Suppressor macrophage (primary cell): ENCODE measurements at regions not wholly inside any gene's neighbourhood (a gene's known extent, or its start where the extent isn't known, plus 50 kb on each side); places are given as distances from the start of the nearest gene placed in this dataset.

ENCODE experiments used
- DNase-seq, 4 experiments: peaks; one replicate each; pipeline ENCODE4 v3.0.0-alpha.2; 2020 to 2022

DNA sequence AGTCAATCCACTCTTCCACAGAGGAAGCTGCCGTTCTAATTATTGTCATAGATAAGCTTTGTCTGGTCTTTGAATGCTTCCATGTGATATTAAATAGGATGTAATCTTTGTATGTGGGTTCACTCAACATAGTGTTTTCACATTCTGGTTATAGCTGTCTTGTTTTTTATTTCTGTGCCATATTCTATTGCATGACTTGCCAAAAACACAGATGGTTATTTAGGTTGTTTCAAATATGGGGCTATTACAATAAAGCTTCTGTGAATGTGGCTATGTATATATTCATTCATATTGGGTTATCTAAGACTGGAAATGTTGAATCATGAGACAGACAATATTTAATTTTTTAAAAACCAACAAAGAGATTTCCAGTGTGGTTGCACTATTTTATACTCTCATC is 1109.3 kb upstream of the LRRTM3 start:
- DNase-seq: no peak

DNA sequence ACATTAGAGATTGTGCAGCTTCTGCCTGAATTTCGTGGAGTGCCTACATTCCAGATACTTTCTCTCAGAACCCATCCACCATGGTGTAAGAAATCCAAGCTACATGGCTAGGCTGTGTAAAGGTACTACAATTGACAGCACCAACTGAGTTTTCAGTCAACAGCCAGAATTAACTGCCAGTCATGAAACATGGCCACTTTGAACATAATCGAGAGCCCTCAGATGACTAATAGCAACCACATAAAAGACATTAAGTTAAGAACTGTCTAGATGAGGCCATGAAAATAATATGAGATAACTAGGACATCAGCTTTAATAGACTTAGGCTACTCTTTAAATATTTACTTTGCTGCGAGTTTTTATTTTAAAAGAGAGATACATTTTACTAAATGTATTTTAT is 1106.8 kb upstream of the LRRTM3 start:
- DNase-seq: no peak

DNA sequence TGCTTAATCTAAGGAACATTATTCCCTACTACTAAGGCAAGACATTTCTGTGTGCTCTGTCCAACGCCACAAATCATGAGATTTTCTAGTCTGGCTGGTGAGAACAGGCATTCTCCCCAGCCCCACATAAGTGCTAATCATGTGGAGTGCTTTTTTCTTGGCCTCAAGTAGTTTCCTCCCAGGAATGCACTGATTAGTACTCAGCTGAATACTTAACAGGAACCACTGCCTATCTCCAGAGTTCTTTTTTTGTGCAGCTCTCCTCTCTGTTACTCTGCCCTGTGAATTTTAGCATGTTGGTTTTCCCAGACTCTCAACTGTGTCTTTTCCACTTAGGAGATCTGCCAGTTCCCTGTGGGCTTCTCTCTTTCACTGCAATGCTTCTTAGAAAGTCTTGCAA is 1098.5 kb upstream of the LRRTM3 start:
- DNase-seq: no peak

DNA sequence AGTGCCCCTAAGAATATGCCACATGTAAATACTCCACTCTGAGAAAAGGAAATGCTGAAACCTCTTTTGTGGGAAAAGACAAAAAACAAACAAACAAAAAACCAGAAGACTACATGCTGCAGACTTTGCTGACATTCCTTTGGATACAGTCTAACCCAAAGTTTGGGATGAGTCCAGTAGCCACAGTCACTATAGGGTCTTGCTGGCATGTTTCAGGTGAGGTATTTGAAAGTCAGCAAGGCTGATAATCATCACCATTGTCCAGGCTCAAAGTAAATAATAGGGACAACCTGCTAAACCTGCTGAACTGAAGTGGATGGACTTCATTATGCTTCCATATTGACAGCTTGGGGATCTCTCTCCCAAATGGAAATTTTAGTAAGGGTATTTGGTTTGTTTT is 1087.0 kb upstream of the LRRTM3 start:
- DNase-seq: no peak

DNA sequence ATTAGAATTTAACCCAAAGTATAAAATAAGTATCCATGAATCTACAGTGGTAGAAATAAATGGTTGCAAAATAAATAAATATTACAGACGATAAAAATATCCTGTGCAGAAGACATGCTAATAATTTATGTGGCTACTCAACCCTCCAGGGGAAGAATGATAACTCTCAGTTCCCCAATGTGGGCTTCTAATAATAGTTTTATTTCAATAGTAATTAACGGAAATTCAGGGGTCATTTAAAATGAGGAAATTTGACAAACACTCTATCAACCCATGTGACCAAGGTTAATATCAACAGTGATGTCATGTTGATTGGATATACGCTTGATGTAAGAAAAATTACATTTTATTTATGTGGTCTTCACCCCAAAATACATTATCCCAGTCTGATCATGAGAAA is 1082.6 kb upstream of the LRRTM3 start:
- no peak for DNase-seq

DNA sequence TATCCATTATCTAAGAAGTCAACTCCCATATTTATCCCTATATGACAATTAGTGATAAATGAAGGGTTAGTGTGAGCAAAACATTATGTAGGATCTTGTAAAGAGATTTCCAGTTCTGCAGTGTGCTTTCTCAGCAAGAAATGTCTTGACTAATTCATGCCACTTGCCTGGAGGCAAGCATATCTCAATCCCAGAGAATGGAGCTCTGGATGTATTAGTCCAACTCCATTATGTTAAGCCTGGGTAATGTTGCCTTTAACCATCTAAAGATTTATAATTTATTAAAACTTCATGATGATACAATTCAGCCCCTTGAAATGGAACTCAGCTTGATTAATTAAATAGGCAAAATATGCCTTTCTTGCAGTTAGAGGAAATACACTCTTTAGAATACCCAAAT is 1079.9 kb upstream of the LRRTM3 start:
- no peak for DNase-seq

DNA sequence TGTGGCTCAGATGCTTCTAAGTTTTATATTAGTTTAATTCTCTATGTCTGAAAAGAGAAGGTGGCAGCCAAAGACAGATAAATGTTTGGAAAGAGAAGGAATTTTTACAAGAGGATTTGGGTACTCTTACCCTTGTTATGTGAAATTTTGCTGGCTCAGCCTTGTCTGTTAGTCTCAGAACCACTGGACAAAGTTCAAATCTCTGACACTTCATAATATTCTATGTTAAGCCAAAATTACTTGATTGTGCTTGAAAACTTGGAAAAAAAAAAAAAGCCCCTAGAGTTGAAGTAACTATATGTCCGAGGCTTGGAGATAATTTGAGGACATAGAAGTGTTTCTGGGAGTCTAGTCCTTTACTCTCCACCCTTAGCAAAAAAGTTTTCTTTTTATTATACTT is 1079.3 kb upstream of the LRRTM3 start:
- DNase-seq: no peak

DNA sequence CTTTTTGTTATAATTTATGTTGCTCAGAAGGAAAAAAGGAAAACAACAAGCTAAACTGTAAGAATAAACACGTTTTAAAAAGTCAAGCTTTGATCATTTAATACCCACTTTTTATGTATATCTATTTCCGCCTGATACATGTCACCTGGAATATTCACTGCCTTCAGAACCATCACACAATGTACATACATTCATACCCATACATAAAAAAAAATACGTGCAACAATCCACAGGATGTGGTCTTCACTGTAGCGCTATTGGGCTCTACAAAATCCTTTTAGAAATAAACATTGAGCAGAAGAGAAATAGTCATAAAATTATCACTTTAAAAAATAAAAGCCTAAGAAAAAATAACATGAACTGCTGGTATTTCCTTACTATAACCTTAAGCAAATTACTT is 1078.9 kb upstream of the LRRTM3 start:
- no peak for DNase-seq

DNA sequence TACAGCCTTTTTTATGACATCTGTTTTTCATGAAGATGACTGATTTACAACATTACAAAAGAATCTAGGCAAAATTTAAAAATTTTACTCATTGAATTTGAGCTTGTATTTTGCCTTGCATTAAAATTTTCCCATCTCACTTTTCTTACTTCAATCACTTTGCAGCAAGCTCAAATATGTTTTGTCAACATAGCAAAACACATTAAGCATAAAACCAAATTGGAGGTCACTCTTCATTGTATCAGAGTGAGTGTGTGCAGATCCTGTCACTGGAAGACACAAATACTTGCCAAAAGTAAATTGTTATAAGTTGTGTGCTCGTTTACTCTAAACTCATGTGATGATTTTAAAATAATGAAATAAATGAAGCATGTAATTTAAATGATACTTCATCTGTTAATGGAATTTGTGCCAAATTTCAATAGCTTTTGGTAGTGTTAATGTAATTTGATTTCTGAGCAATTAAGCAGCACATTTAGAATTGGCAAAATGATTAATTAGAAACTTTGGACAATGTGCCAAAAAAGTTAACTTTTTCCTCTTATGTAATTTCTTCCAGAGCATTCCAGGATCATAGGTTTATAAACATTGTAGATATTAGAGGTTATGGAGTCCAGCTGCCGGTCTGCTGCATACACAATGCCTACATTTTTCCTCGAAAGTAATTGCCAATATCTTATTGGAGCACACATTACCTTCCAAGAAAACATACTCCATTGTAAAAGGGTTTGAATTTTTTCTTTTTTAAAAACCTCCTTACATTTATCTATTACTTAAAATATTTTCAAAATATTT is 1078.2 kb upstream of the LRRTM3 start:
- no peak for DNase-seq

DNA sequence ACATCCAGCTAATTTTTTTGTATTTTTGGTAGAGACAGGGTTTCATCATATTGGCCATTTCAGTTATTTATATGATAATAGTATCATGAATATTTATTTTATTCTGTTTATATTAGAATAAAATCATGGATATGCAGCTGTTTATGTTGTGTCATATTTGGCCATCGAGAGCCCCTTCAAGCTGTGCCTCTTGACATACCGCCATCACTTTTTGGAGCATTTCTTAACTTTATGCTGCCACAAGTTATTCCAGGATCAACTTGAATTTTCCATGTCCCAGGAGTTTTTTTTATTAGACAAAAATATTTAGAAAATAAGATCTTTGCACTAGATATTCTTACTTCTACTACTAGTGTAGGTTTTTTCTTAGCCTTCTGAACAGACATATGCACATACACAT is 1067.0 kb upstream of the LRRTM3 start:
- no peak for DNase-seq

DNA sequence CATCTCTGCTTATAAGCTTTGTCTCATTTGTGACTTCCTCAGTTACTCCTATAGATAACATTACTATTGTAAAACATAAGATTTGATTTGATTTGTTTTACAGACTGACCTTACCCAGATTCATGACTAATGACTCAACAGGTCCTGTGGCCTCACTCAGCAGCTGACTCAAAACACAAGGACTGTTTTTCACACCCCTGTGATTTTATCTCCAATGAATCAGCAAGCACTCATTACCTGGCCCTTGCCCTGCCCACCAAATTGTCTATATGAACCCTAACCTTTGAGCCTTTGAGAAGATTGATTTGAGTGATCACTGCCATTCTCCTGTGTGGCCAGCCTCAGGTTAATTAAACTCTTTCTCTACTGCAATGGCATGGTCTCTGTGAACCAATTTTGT is 1064.6 kb upstream of the LRRTM3 start:
- no peak for DNase-seq
